ENCODE measurements at regions not wholly inside any gene's neighbourhood (a gene's known extent, or its start where the extent isn't known, plus 50 kb on each side); places are given as distances from the start of the nearest gene placed in this dataset.

- Mint-ChIP-seq H3K27ac (no peak overlapping the region), H3K36me3 (ENCODE audit: low read depth) (no peaks in the 10 kb centered on the region), H3K9me3 (no peaks in the 10 kb centered on the region), H3K27me3 (peaks cover 5% of the 10 kb centered on the region), H3K4me3 (no peak overlapping the region), H3K4me1 (no peaks in the 10 kb centered on the region)
- no peak for DNase-seq
- POLR2A ChIA-PET: no interaction called here
- CTCF ChIA-PET: no interaction called here
These were observed 181.1 kb downstream of the METTL4 start for GRCh38 chr18:2390158-2390557.

GRCh38 chr18:2391470-2391869, 179.8 kb downstream of the METTL4 start:
- ChIA-PET CTCF (no interaction called here), POLR2A (no interaction called here)
- Mint-ChIP-seq H3K9me3 (no peaks in the 10 kb centered on the region), H3K4me1 (no peaks in the 10 kb centered on the region), H3K4me3 (no peak overlapping the region), H3K27me3 (peaks cover 4% of the 10 kb centered on the region), H3K27ac (no peak overlapping the region), H3K36me3 (ENCODE audit: low read depth) (no peaks in the 10 kb centered on the region)
- DNase-seq: no peak

- Mint-ChIP-seq H3K36me3 (ENCODE audit: low read depth) (no peaks in the 10 kb centered on the region), H3K27me3 (peaks cover 6% of the 10 kb centered on the region), H3K9me3 (no peaks in the 10 kb centered on the region), H3K27ac (no peak overlapping the region), H3K4me3 (no peak overlapping the region), H3K4me1 (no peaks in the 10 kb centered on the region)
- DNase-seq: no peak
- CTCF ChIA-PET: interaction anchor here (0.6 kb wide), 1 partner anchor 1769 kb away, joined by 7 read pairs; no protein-coding TSS in a partner anchor
- POLR2A ChIA-PET: no interaction called here
These were observed 178.9 kb downstream of the METTL4 start for GRCh38 chr18:2392446-2392845.

- POLR2A ChIA-PET: no interaction called here
- no peaks in the 10 kb centered on the region for H3K4me1 Mint-ChIP-seq
- no peak overlapping the region for H3K4me3 Mint-ChIP-seq
- H3K27ac Mint-ChIP-seq: no peak overlapping the region
- H3K36me3 Mint-ChIP-seq (ENCODE audit: low read depth): no peaks in the 10 kb centered on the region
- no peak for DNase-seq
- CTCF ChIA-PET: no interaction called here
- peaks cover 10% of the 10 kb centered on the region for H3K27me3 Mint-ChIP-seq
- no peaks in the 10 kb centered on the region for H3K9me3 Mint-ChIP-seq
These were observed 176.6 kb downstream of the METTL4 start for GRCh38 chr18:2394684-2395083.

- H3K9me3 Mint-ChIP-seq: no peaks in the 10 kb centered on the region
- CTCF ChIA-PET: interaction anchor here (0.6 kb wide), 1 partner anchor 118 kb away, joined by 3 read pairs; no protein-coding TSS in a partner anchor
- H3K36me3 Mint-ChIP-seq (ENCODE audit: low read depth): no peaks in the 10 kb centered on the region
- DNase-seq: no peak
- POLR2A ChIA-PET: no interaction called here
- peaks cover 11% of the 10 kb centered on the region for H3K27me3 Mint-ChIP-seq
- no peak overlapping the region for H3K27ac Mint-ChIP-seq
- no peaks in the 10 kb centered on the region for H3K4me1 Mint-ChIP-seq
- no peak overlapping the region for H3K4me3 Mint-ChIP-seq
These were observed 175.7 kb downstream of the METTL4 start for GRCh38 chr18:2395427-2396161.

- Mint-ChIP-seq H3K27me3 (peaks cover 16% of the 10 kb centered on the region), H3K27ac (no peak overlapping the region), H3K4me1 (no peaks in the 10 kb centered on the region), H3K4me3 (no peak overlapping the region), H3K9me3 (no peaks in the 10 kb centered on the region), H3K36me3 (ENCODE audit: low read depth) (no peaks in the 10 kb centered on the region)
- DNase-seq: no peak
- ChIA-PET CTCF (interaction anchor here (0.6 kb wide), 1 partner anchor 117 kb away, joined by 3 read pairs; no protein-coding TSS in a partner anchor), POLR2A (no interaction called here)
These were observed 175.2 kb downstream of the METTL4 start for GRCh38 chr18:2396162-2396505.

GRCh38 chr18:2400701-2401196, 170.6 kb downstream of the METTL4 start:
- Mint-ChIP-seq H3K4me3 (no peak overlapping the region), H3K4me1 (no peaks in the 10 kb centered on the region), H3K27me3 (peaks cover 13% of the 10 kb centered on the region), H3K9me3 (no peaks in the 10 kb centered on the region), H3K27ac (no peak overlapping the region), H3K36me3 (ENCODE audit: low read depth) (no peaks in the 10 kb centered on the region)
- POLR2A ChIA-PET: no interaction called here
- DNase-seq: no peak
- CTCF ChIA-PET: no interaction called here

- ChIA-PET POLR2A (no interaction called here), CTCF (no interaction called here)
- H3K27me3 Mint-ChIP-seq: peaks cover 10% of the 10 kb centered on the region
- no peaks in the 10 kb centered on the region for H3K9me3 Mint-ChIP-seq
- H3K4me3 Mint-ChIP-seq: no peak overlapping the region
- H3K4me1 Mint-ChIP-seq: no peaks in the 10 kb centered on the region
- DNase-seq: no peak
- H3K36me3 Mint-ChIP-seq (ENCODE audit: low read depth): no peaks in the 10 kb centered on the region
- H3K27ac Mint-ChIP-seq: no peak overlapping the region
These were observed 169.2 kb downstream of the METTL4 start for GRCh38 chr18:2402084-2402483.

GRCh38 chr18:2406544-2406943, 164.8 kb downstream of the METTL4 start:
- no peaks in the 10 kb centered on the region for H3K27me3 Mint-ChIP-seq
- ChIA-PET POLR2A (no interaction called here), CTCF (no interaction called here)
- H3K9me3 Mint-ChIP-seq: no peaks in the 10 kb centered on the region
- H3K4me1 Mint-ChIP-seq: no peaks in the 10 kb centered on the region
- H3K4me3 Mint-ChIP-seq: no peak overlapping the region
- no peak for DNase-seq
- H3K36me3 Mint-ChIP-seq (ENCODE audit: low read depth): no peaks in the 10 kb centered on the region
- no peak overlapping the region for H3K27ac Mint-ChIP-seq

GRCh38 chr18:2407961-2408360, 163.3 kb downstream of the METTL4 start:
- Mint-ChIP-seq H3K27ac (no peak overlapping the region), H3K27me3 (no peaks in the 10 kb centered on the region), H3K9me3 (no peaks in the 10 kb centered on the region), H3K36me3 (ENCODE audit: low read depth) (no peaks in the 10 kb centered on the region), H3K4me3 (no peak overlapping the region), H3K4me1 (no peaks in the 10 kb centered on the region)
- POLR2A ChIA-PET: interaction anchor here (0.6 kb wide), 1 partner anchor 166 kb away, joined by 3 read pairs; no protein-coding TSS in a partner anchor
- CTCF ChIA-PET: no interaction called here
- DNase-seq: no peak

GRCh38 chr18:2409906-2410305, 161.4 kb downstream of the METTL4 start:
- H3K27ac Mint-ChIP-seq: no peak overlapping the region
- H3K9me3 Mint-ChIP-seq: no peaks in the 10 kb centered on the region
- CTCF ChIA-PET: no interaction called here
- POLR2A ChIA-PET: no interaction called here
- DNase-seq: no peak
- no peaks in the 10 kb centered on the region for H3K4me1 Mint-ChIP-seq
- peaks cover 2% of the 10 kb centered on the region for H3K27me3 Mint-ChIP-seq
- H3K4me3 Mint-ChIP-seq: no peak overlapping the region
- H3K36me3 Mint-ChIP-seq (ENCODE audit: low read depth): no peaks in the 10 kb centered on the region

GRCh38 chr18:2410688-2411087, 160.6 kb downstream of the METTL4 start:
- Mint-ChIP-seq H3K9me3 (no peaks in the 10 kb centered on the region), H3K27ac (no peak overlapping the region), H3K27me3 (peaks cover 2% of the 10 kb centered on the region), H3K4me1 (no peaks in the 10 kb centered on the region), H3K4me3 (no peak overlapping the region), H3K36me3 (ENCODE audit: low read depth) (no peaks in the 10 kb centered on the region)
- DNase-seq: no peak
- POLR2A ChIA-PET: no interaction called here
- CTCF ChIA-PET: no interaction called here

- H3K4me3 Mint-ChIP-seq: no peak overlapping the region
- H3K27ac Mint-ChIP-seq: no peak overlapping the region
- H3K27me3 Mint-ChIP-seq: peaks cover 2% of the 10 kb centered on the region
- no peaks in the 10 kb centered on the region for H3K36me3 Mint-ChIP-seq (ENCODE audit: low read depth)
- H3K9me3 Mint-ChIP-seq: no peaks in the 10 kb centered on the region
- ChIA-PET POLR2A (no interaction called here), CTCF (no interaction called here)
- DNase-seq: no peak
- no peaks in the 10 kb centered on the region for H3K4me1 Mint-ChIP-seq
These were observed 159.8 kb downstream of the METTL4 start for GRCh38 chr18:2411381-2411960.

GRCh38 chr18:2412281-2412680, 159.0 kb downstream of the METTL4 start:
- no peak overlapping the region for H3K4me3 Mint-ChIP-seq
- DNase-seq: no peak
- POLR2A ChIA-PET: no interaction called here
- peaks cover 2% of the 10 kb centered on the region for H3K27me3 Mint-ChIP-seq
- H3K36me3 Mint-ChIP-seq (ENCODE audit: low read depth): no peaks in the 10 kb centered on the region
- H3K4me1 Mint-ChIP-seq: no peaks in the 10 kb centered on the region
- no peaks in the 10 kb centered on the region for H3K9me3 Mint-ChIP-seq
- CTCF ChIA-PET: no interaction called here
- H3K27ac Mint-ChIP-seq: no peak overlapping the region

All from activated CD4-positive, alpha-beta memory T cell treated with anti-CD3 and anti-CD28 coated beads, Interleukin-2, amount 10 ng/mL, durations not matched to agents 7 days and 5 days (primary cell).